Bronchial epithelial cell (primary cell): ENCODE measurements at regions not wholly inside any gene's neighbourhood (a gene's known extent, or its start where the extent isn't known, plus 50 kb on each side); places are given as distances from the start of the nearest gene placed in this dataset.

Source experiments
- DNase-seq: peaks from one replicate; pipeline ENCODE4 v3.0.0-alpha.2; 2010; ENCODE audit warnings: low read depth
- FAIRE-seq: peaks from 2 replicates; lab custom pipeline; 2011; peaks lifted over from hg19 to GRCh38; lab: Jason Lieb, UNC
- H3K27me3 ChIP-seq: 2 replicates; pipeline ENCODE4 v1.5.1; 2011; ENCODE audit warnings: low read length; ENCODE audit not compliant: control insufficient read depth, insufficient read depth
- H3K36me3 ChIP-seq: 2 replicates; pipeline ENCODE4 v1.5.1; 2011; ENCODE audit warnings: low read length; ENCODE audit not compliant: control insufficient read depth, insufficient read depth
- H3K4me3 ChIP-seq: 2 replicates; pipeline ENCODE4 v1.5.1; 2011; ENCODE audit warnings: mild to moderate bottlenecking, low read depth, low read length, control low read depth
- TF ChIP-seq, protein P1 (sequence below): IDR thresholded peaks from 2 replicates; pipeline ENCODE4 v1.5.1; 2011; ENCODE audit warnings: mild to moderate bottlenecking, moderate library complexity, low read length, control low read depth, inconsistent platforms; ENCODE audit not compliant: insufficient read depth, severe bottlenecking

- H3K27me3 ChIP-seq, result no peaks in the 10 kb centered on the region
- TF ChIP-seq, protein P1, sequence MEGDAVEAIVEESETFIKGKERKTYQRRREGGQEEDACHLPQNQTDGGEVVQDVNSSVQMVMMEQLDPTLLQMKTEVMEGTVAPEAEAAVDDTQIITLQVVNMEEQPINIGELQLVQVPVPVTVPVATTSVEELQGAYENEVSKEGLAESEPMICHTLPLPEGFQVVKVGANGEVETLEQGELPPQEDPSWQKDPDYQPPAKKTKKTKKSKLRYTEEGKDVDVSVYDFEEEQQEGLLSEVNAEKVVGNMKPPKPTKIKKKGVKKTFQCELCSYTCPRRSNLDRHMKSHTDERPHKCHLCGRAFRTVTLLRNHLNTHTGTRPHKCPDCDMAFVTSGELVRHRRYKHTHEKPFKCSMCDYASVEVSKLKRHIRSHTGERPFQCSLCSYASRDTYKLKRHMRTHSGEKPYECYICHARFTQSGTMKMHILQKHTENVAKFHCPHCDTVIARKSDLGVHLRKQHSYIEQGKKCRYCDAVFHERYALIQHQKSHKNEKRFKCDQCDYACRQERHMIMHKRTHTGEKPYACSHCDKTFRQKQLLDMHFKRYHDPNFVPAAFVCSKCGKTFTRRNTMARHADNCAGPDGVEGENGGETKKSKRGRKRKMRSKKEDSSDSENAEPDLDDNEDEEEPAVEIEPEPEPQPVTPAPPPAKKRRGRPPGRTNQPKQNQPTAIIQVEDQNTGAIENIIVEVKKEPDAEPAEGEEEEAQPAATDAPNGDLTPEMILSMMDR, result no peak
- H3K4me3 ChIP-seq, result no peak overlapping the region
- FAIRE-seq (no peak), DNase-seq (no peak)
- H3K36me3 ChIP-seq, result no peaks in the 10 kb centered on the region
These were observed 381.1 kb upstream of the CNTN4 start for GRCh38 chr3:1717524-1717923.

DNA sequence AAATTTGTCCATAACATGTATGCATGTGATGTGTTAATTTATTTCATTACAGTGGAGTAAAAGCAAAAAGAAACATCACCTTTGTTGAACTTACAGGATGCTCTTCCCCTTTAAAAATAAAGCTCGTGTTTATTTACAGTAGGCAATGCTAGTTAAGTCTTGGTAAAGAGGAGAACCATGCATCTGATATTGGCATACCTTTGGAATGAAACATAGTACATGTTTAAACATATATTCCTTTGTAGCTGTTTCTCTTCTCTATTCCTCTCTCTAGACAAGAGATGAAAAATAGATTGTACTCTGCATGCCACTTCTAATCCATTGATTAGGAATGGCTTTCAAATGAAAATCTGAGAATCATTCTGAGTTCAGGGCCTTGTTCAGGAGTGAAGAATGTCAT is 374.9 kb upstream of the CNTN4 start:
- no peaks in the 10 kb centered on the region for H3K36me3 ChIP-seq
- no peaks in the 10 kb centered on the region for H3K27me3 ChIP-seq
- no peak for FAIRE-seq
- no peak overlapping the region for H3K4me3 ChIP-seq
- DNase-seq, result peak; percentile 79
- TF ChIP-seq, protein P1, result no peak

DNA sequence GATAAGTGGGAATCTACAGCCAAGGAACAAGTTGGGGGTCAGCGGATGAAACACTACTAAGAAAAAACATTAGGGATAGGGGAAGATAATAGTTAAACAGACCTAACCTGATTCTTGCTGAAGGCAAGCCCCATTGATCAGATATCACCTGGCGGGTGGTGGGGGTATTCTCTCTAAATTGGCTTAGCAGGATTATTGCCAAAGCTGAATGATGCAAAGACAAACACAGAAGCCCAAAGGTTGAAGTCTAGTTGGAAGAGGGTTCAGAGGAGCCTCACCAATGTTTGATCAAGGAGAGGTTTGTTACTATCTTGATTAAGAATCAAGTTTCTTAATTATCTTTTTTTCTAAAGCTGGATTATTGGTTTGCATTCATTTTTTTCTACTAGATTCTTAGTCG is 371.9 kb upstream of the CNTN4 start:
- FAIRE-seq (no peak), DNase-seq (no peak)
- H3K27me3 ChIP-seq, result no peaks in the 10 kb centered on the region
- H3K36me3 ChIP-seq, result no peaks in the 10 kb centered on the region
- TF ChIP-seq, protein P1, result no peak
- H3K4me3 ChIP-seq, result no peak overlapping the region

GRCh38 chr3:1727242-1727641 is 371.4 kb upstream of the CNTN4 start:
- Histone ChIP-seq H3K4me3 (no peak overlapping the region), H3K27me3 (no peaks in the 10 kb centered on the region), H3K36me3 (no peaks in the 10 kb centered on the region)
- FAIRE-seq (no peak), DNase-seq (no peak)
- TF ChIP-seq, protein P1, result no peak

DNA sequence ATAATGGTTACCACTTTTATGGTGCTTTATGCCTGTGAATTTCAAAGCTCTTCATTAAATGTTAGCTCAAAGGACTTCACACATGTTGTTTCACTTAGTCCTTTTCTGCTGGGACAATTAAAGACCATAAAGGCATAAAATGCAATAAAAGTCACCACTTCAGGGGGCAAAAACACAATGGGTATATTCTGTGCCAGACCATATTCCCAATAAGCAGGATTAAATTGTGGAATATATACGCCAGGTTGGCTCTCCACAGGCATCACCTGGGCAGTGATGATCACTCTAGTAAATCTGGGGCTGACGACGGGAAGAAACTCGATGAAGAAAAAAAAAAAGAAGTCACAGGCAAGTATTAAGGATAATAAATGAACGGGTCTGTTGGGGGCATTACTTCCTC is 370.2 kb upstream of the CNTN4 start:
- Histone ChIP-seq H3K36me3 (no peaks in the 10 kb centered on the region), H3K4me3 (no peak overlapping the region), H3K27me3 (no peaks in the 10 kb centered on the region)
- FAIRE-seq (no peak), DNase-seq (no peak)
- TF ChIP-seq, protein P1, result no peak

DNA sequence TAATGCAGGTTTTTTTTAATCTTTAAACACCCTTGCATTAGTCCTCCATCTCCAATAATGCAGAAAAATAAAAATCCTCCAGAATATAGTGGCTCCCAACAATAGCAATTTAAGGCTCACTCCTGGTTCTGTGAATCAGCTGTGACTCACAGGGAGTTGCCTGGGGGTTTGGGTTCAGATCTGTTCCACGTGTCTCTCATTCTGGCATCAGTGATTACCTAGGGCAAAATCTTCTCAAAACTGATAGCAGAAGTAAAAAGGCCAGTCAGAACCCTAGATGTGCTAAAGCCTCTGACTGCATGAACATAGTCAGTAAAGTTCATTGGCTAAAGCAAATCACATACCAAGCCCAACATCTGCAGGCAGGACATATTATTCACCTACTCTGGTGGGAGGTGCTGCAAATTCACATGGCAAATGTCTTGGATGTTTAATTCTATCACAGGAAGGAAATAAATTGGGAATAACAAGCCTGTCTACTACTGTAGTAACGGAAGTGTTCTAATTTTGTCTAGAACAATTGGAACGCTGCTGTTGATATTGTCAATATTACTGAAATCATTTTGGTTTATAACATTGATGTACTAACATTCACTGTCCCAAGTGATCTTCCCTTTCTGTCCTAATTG is 364.1 kb upstream of the CNTN4 start:
- no peak overlapping the region for H3K4me3 ChIP-seq
- no peak for FAIRE-seq
- H3K36me3 ChIP-seq, result no peaks in the 10 kb centered on the region
- no peaks in the 10 kb centered on the region for H3K27me3 ChIP-seq
- DNase-seq, result peak; percentile 86
- TF ChIP-seq, protein P1, result no peak
